D341Med (cell line): ENCODE measurements at regions not wholly inside any gene's neighbourhood (a gene's known extent, or its start where the extent isn't known, plus 50 kb on each side); places are given as distances from the start of the nearest gene placed in this dataset.

Source experiments
- DNase-seq: peaks from one replicate; pipeline ENCODE4 v3.0.0; 2012; ENCODE audit warnings: low spot score

DNA sequence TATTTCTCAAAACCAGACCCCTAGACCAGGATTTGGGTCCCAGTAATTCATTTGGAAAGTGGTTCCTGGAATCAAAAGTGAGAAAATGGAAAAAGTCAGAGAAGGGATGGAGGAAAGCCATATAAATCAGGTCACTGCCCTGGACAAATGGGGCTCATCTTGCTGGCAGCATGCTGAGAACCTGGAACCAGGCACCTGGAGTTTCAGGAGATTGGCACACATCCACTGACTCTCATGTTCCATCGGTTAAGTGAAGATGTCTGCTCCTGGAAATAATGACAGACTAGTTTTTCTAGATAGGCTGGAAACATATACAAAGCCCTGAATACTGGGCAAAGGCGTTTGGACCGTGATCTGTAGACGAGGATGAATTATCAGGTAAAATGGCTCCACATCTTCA lies 163.6 kb upstream of the HS3ST1 start:
- DNase-seq: no peak

DNA sequence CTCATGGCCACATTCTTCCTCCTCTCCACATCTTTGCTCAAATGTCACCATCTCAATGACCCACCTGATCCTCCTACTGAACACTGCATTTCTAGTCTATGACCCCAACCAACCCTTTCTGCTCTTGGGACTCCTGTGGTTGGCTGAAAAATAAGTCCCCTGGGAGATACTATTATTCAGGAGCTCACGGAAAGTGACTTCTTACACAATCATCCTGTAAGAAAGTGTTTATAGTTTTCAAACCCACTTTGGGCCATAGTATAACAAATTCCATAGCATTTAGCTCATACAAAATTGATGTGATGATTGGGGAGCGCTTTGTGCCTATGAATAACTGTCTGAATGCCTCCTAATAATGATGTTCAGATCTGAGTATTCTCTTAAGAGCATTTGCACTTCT lies 161.4 kb upstream of the HS3ST1 start:
- no peak for DNase-seq

DNA sequence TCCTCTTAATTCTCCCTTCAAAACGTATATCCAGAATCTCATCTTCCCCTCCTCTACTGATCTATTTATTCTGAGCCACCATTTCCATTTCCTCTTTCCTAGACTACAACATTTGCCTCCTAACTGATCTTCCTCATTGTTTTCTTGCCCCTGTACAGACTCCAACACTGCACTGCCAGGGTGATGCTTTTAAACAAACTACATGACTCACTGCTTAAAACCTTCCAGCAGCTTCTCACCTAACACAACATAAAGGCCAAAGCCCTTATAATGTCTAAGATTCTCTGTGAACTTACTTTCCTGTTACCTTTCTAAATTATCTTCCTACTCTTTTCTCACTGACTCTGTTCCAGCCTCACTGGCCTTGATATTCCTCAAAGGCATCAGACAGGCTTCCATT lies 161.0 kb upstream of the HS3ST1 start:
- no peak for DNase-seq

GRCh38 chr4:11587797-11588196 lies 159.1 kb upstream of the HS3ST1 start:
- no peak for DNase-seq

GRCh38 chr4:11585506-11585905 lies 156.8 kb upstream of the HS3ST1 start:
- no peak for DNase-seq

DNA sequence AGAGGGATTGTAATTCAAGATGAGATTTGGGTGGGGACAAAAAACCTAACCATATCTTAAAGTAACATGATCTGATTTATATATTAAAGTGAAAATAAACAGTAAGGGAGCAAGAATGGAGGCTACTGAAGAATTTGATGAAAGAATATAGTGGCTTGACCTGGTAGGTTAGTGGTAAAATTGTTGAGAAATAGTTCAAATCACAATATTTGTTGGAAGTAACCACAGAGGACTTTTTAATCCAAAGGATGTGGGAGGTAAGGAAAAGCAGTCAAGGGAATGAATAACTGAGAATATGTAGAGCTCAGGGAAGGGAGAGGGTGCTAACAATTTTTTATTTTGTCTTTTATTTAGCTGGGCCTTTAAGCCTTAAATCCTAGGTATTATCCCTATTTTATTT lies 139.8 kb upstream of the HS3ST1 start:
- DNase-seq: no peak

DNA sequence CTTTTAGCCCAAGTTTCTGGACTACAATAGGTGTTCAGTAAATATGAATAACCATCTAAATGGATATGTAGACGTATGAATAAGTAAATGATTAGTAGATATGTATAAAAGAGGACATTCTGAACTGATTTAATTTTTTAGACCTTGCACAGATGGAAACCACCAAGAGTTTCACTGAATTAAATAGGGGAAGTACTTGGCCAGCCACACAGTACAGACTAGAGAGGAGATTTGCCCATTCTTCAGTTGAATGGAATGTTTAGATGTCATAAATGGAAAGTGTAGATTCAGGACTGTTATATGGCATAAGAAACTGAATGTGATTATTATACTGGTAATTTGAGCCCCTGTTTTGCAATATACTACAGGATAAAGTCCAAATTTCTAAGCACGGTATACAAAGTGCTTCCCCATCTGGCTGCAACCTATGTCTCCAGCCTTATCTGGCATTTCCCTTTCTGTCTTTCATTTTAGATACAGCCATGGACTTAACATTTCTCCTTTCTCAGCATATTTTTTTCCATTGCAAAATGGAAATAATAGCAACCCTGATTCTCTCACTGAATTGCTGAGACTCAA lies 137.8 kb upstream of the HS3ST1 start:
- DNase-seq: no peak

DNA sequence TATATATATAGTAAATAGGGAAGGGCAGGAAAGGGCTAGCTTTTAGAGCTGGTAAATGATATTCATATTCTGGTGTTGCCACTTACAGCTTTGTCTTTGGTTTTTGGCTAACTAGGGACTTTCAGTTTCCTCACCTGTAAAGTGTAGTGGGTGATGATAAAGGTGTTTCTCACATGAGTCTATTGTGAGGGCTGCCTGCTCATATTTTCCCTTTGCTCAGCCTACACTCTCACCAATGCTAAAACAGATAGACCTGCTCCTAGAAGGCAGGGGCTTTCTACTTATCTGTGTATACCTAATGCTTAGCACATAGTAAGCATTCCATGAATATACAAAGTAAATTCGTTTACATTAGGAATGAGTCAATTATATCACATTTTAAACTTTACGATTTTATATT lies 137.2 kb upstream of the HS3ST1 start:
- no peak for DNase-seq

DNA sequence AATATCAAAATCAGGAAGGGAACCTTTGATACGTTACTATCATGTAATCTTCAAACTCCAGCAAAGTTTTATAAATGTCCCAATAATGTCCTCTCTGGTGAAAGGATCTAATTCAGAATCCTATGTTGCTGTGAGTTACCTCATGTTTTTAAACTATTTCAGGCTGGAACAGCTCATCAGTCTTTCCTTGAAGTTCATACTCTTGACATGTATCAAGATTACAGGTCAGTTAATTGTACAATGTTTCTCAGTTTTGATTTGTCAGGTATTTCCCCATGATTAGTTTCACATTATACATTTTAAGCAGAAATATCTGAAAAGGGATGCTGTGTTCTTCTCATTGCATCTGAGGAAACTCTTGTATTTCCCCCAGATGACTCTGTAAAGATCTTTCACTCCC lies 136.5 kb upstream of the HS3ST1 start:
- no peak for DNase-seq

DNA sequence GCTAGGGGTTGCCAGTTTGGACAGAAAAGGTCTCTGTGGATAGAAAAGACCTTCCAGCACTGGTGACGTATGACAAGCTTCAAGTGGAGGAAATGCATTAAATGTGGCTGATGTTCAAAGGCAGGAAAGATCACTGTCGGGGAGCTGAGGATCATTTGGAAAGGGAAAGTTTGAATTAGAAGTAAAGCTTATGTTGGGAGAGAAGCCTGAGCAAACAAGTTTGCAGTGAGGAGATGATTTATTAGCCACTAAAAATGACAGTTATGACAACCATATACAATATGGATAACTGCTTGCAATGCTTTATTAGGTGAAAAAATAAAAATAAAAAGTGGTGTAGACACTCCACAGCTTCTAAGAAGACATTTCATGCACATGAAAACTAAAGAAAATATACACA lies 135.3 kb upstream of the HS3ST1 start:
- DNase-seq: no peak

- DNase-seq: no peak
Measured at GRCh38 chr4:11549525-11549924, 120.8 kb upstream of the HS3ST1 start.

GRCh38 chr4:11548597-11549082 lies 119.9 kb upstream of the HS3ST1 start:
- no peak for DNase-seq

- DNase-seq: no peak
Measured at GRCh38 chr4:11546391-11547175, 117.9 kb upstream of the HS3ST1 start.

- DNase-seq: no peak
Measured at GRCh38 chr4:11545651-11546050, 117.0 kb upstream of the HS3ST1 start.

DNA sequence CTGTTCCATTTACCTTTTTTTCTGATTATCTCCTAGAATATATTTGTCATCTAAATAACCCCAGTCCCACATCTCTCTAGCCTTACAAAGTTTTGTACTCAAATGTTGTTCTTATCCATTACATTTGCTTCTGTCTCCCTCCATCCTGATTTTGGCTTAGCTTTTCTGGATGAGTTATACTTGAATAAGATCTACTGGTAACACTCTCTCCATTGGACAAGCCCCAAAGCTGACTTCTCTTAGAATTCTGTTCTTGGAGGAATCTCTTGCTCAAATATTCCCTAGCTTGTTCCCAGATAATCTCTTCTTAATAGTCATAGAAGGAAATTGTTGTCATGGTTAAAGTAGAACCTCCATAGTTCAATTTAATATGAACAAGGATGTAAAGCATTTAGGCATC lies 115.5 kb upstream of the HS3ST1 start:
- DNase-seq: no peak

DNA sequence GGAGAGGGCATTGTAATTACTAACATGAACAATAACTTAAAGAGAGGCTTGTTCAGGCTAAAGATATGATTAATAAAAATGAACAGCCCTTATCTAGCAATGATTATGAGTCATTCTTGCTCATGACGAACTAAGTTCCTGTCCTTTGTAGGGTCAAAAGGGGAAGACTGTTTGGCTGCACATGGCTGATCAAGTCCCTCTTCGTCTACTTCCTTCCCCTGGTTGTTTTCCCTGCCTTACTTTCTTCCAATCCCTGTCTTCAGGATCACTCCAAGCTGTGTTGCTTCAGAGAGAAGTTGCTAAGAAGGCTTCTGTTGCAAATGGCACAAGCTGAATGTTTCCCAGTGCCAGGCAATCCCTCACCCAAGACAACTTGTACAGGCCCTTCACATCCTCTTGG lies 115.0 kb upstream of the HS3ST1 start:
- DNase-seq: no peak

GRCh38 chr4:11542952-11543351 lies 114.3 kb upstream of the HS3ST1 start:
- DNase-seq: no peak

GRCh38 chr4:11537846-11538245 lies 109.2 kb upstream of the HS3ST1 start:
- DNase-seq: no peak

GRCh38 chr4:11535333-11535732 lies 106.6 kb upstream of the HS3ST1 start:
- no peak for DNase-seq

DNA sequence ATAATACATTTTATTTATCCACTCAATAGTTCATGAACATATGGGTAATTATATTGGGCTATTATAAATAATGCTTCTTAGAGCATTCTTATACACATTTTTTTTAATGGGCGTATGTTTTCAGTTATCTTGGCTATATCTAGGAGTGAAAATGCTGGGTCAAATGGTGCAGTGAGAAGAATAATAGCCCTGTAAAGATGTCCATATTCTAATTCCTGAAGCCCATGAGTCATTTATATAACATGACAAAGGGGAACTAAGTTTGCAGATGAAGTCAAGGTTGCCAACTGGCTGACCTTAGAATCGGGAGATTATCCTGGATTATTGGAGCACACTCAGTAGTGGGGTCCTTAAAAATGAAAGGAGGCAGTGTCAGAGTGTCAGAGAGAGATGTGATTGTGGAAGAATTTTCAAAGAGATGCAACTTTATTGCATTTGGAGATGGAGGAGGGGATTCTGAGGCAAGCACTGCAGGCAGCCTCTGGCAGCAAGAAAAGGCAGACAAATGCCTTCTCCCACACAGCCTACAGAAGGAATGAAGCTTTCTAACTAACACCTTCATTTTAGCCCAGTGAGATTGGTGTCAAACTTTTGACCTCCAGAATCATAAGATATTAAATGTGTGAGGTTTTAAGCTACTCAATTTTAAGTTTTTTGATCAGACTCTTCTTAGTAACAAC lies 106.1 kb upstream of the HS3ST1 start:
- no peak for DNase-seq

GRCh38 chr4:11532138-11532537 lies 103.4 kb upstream of the HS3ST1 start:
- DNase-seq: no peak

DNA sequence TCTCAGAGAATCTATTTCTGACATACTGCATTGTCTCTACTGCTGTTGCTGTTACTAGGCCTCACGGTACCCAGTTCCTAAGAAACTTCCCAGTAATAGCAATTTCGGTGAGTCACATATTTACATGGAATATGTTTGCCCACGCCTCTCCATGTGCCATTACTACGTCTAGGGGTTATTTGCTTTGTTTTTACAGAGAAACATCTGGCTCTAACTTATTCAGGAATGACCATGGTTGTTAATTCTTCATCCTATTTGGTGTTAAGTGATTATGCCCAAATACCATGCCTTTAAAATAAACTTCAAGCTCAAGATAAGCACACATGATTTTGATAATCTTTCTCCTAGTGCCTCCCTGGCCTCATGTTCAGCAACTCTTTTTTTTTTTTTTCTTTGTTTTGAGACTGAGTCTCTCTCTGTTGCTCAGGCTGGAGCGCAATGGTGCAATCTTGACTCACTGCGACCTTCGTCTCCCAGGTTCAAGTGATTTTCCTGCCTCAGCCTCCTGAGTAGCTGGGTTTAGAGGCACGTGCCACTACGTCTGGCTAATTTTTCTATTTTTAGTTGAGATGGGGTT lies 101.0 kb upstream of the HS3ST1 start:
- DNase-seq: no peak

DNA sequence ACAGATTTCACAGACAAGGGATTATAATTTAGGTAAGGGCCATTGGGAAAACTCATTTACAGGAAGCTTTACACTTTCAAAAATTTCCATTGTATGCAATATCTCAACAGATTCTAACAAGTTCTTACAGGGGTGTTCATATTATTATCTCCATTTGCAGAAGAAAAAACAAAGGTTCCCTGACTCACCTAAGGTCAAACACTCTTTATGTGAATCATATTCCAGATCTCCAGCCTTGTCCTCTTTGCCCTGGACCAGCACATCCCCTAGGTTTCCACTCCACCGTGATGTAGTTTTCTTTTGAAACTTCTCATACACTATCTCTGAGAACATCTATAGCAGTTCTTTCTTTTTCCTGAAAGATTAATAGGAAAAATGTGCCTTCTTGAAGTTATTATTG lies 96.4 kb upstream of the HS3ST1 start:
- DNase-seq: no peak
